ENCODE measurements at regions not wholly inside any gene's neighbourhood (a gene's known extent, or its start where the extent isn't known, plus 50 kb on each side); places are given as distances from the start of the nearest gene placed in this dataset.

- Histone ChIP-seq H3K4me3 (ENCODE audit: low read depth, low read length) (no peak overlapping the region), H3K9me3 (ENCODE audit: severe bottlenecking) (no peaks in the 10 kb centered on the region), H3K27ac (no peak overlapping the region), H3K27me3 (ENCODE audit: insufficient read depth, low read depth, severe bottlenecking) (no peaks in the 10 kb centered on the region), H3K36me3 (no peaks in the 10 kb centered on the region)
- no peak for DNase-seq
- no peak for TF ChIP-seq CTCF (IDR thresholded peaks at IDR 0.05; ENCODE audit: low read depth, low read length)
Observed at GRCh38 chr18:22060361-22060760, 109.0 kb upstream of the GATA6 start.

GRCh38 chr18:22063102-22063501 lies 106.3 kb upstream of the GATA6 start:
- DNase-seq: no peak
- H3K27me3 ChIP-seq (ENCODE audit: insufficient read depth, low read depth, severe bottlenecking): peaks cover 3% of the 10 kb centered on the region

GRCh38 chr18:22063672-22064071 lies 105.7 kb upstream of the GATA6 start:
- Histone ChIP-seq H3K9me3 (ENCODE audit: severe bottlenecking) (no peaks in the 10 kb centered on the region), H3K36me3 (no peaks in the 10 kb centered on the region), H3K4me3 (ENCODE audit: low read depth, low read length) (no peak overlapping the region), H3K27ac (no peak overlapping the region), H3K27me3 (ENCODE audit: insufficient read depth, low read depth, severe bottlenecking) (peaks cover 3% of the 10 kb centered on the region)
- DNase-seq: no peak
- TF ChIP-seq CTCF (IDR thresholded peaks at IDR 0.05; ENCODE audit: low read depth, low read length): no peak

More at GRCh38 chr18:22063102-22063501, 106.3 kb upstream of the GATA6 start:
- Histone ChIP-seq H3K27ac (no peak overlapping the region), H3K9me3 (ENCODE audit: severe bottlenecking) (no peaks in the 10 kb centered on the region), H3K36me3 (no peaks in the 10 kb centered on the region), H3K4me3 (ENCODE audit: low read depth, low read length) (no peak overlapping the region)
- TF ChIP-seq CTCF (IDR thresholded peaks at IDR 0.05; ENCODE audit: low read depth, low read length): no peak

- H3K27me3 ChIP-seq (ENCODE audit: insufficient read depth, low read depth, severe bottlenecking): peaks cover 3% of the 10 kb centered on the region
- TF ChIP-seq CTCF (IDR thresholded peaks at IDR 0.05; ENCODE audit: low read depth, low read length): no peak
- H3K4me3 ChIP-seq (ENCODE audit: low read depth, low read length): no peak overlapping the region
- no peaks in the 10 kb centered on the region for H3K9me3 ChIP-seq (ENCODE audit: severe bottlenecking)
- no peak for DNase-seq
- H3K36me3 ChIP-seq: no peaks in the 10 kb centered on the region
- H3K27ac ChIP-seq: no peak overlapping the region
Observed at GRCh38 chr18:22064581-22064980, 104.8 kb upstream of the GATA6 start.

GRCh38 chr18:22065311-22065710 lies 104.1 kb upstream of the GATA6 start:
- H3K27ac ChIP-seq: no peak overlapping the region
- peaks cover 3% of the 10 kb centered on the region for H3K27me3 ChIP-seq (ENCODE audit: insufficient read depth, low read depth, severe bottlenecking)
- no peak for DNase-seq
- no peak overlapping the region for H3K4me3 ChIP-seq (ENCODE audit: low read depth, low read length)
- H3K36me3 ChIP-seq: no peaks in the 10 kb centered on the region
- no peaks in the 10 kb centered on the region for H3K9me3 ChIP-seq (ENCODE audit: severe bottlenecking)
- no peak for TF ChIP-seq CTCF (IDR thresholded peaks at IDR 0.05; ENCODE audit: low read depth, low read length)

GRCh38 chr18:22066083-22066485 lies 103.3 kb upstream of the GATA6 start:
- H3K9me3 ChIP-seq (ENCODE audit: severe bottlenecking): no peaks in the 10 kb centered on the region
- DNase-seq: no peak
- no peaks in the 10 kb centered on the region for H3K36me3 ChIP-seq
- peaks cover 3% of the 10 kb centered on the region for H3K27me3 ChIP-seq (ENCODE audit: insufficient read depth, low read depth, severe bottlenecking)
- H3K4me3 ChIP-seq (ENCODE audit: low read depth, low read length): no peak overlapping the region
- TF ChIP-seq CTCF (IDR thresholded peaks at IDR 0.05; ENCODE audit: low read depth, low read length): no peak
- H3K27ac ChIP-seq: no peak overlapping the region
